Motor neuron (in vitro differentiated cells): ENCODE measurements at regions not wholly inside any gene's neighbourhood (a gene's known extent, or its start where the extent isn't known, plus 50 kb on each side); places are given as distances from the start of the nearest gene placed in this dataset.
"Not testable (repeated sequence)": the region's sequence is repeated elsewhere in the genome, so short reads cannot be mapped to it uniquely, and the experiment has no call there.

Experiments used
- ATAC-seq, 8 experiments: fragments of 200-7000 bp; cut with Tn5 transposase; replicated peaks in 6 of 8; 2 replicates each; pipeline ENCODE4 v1.8.0; 2021; ENCODE audit warnings: mild to moderate bottlenecking in 8 of 8, moderate library complexity in 8 of 8
- H3K27ac ChIP-seq, 2 donors: fragments of 250-450 bp; sonication (Bioruptor Pico); 2 replicates each; pipeline ENCODE4 v1.9.0; 2021; ENCODE audit warnings: antibody characterized with exemption in 2 of 2, mild to moderate bottlenecking in 2 of 2, moderate library complexity in 1 of 2
- H3K4me1 ChIP-seq, 2 donors: fragments of 250-450 bp; sonication (Bioruptor Pico); replicated peaks in 1 of 2; 2 replicates each; pipeline ENCODE4 v1.6.1; 2021; ENCODE audit warnings: antibody characterized with exemption in 2 of 2, mild to moderate bottlenecking in 2 of 2, moderate library complexity in 1 of 2
- H3K4me3 ChIP-seq, 5 donors: fragments of 250-450 bp; sonication (Bioruptor Pico); 2 replicates each; pipeline ENCODE4 v1.9.0; 2021; ENCODE audit warnings: antibody characterized with exemption in 5 of 5, mild to moderate bottlenecking in 5 of 5, moderate library complexity in 4 of 5
- WGBS, 10 experiments: fragments of 450-650 bp; shearing (Covaris generic); methylation state at CpG; one replicate each; pipeline ENCODE4 v1.0.0; 2022; 5-methylcytosine and 5-hydroxymethylcytosine counted together
- in situ Hi-C, 9 experiments: fragments of 400-800 bp; cut with MboI; loops; one replicate each; pipeline ENCODE4 v1.15.0; 2021; ENCODE audit warnings: low sequenced_read_pairs in 9 of 9, low pct_unique_long_range_greater_than_20kb in 2 of 9; ENCODE audit not compliant: unreplicated experiment in 9 of 9

GRCh38 chr5:159788835-159789331, 127.4 kb upstream of the ADRA1B start:
- 95% methylated on average over 3 of the region's 5 CpGs; no CpG with 5 or more reads in 9 of the 10 experiments for WGBS, 10 experiments

GRCh38 chr5:159792180-159792579, 124.1 kb upstream of the ADRA1B start:
- in situ Hi-C loops: no loop called here
- WGBS, 10 experiments: 47 to 100% (median 80%) methylated on average over 1 to 2 of the region's 2 CpGs; no CpG with 5 or more reads in 2 of the 10 experiments
- ATAC-seq: no peak

More at GRCh38 chr5:159788835-159789331, 127.4 kb upstream of the ADRA1B start:
- Histone ChIP-seq H3K4me1 (no peaks in the 10 kb centered on the region), H3K27ac (no peak overlapping the region), H3K4me3 (no peak overlapping the region)
- no peak for ATAC-seq
- in situ Hi-C loops: no loop called here

DNA sequence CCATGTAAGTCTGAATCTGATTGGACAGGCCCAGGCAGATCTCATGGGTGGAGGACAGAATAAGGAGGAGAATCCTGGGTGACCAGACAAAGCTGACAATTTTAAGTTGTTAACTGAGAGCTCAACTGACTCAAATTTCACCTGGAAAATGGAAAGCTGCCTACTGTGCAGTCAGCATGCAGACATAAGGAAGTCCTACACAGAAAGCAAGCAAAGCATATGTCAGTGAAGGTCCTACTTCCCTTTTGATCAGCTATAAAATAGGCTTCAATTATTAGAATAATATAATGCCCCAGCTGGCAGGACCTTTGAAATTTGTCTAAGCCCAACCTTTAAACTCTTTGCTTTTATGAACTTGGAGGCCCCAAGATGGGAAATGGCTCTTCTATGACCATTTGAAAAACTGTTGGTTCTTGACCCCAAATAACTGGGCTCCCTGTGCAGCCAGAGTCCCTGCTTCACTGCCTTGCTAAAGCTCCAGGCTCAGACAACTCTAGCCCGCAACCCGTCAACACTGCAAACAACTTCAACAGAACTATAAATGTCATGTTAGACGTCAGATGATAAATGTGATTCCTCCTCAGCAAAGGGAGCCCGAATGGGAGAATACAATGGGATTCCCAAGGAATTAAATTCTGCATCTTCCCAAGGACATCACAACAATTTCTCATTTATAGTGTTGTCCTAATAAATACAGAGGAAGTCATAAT, 118.9 kb upstream of the ADRA1B start:
- ATAC-seq: peak in 2 of 8 experiments; percentile 27 to 34
- Histone ChIP-seq H3K4me1 (peaks cover 0 to 4% of the 10 kb centered on the region in 2 donors), H3K4me3 (no peak overlapping the region), H3K27ac (no peak overlapping the region)
- 40 to 88% (median 75%) methylated on average over 1 to 4 of the region's 4 CpGs; no CpG with 5 or more reads in 2 of the 10 experiments for WGBS, 10 experiments
- in situ Hi-C loops: no loop called here

More at GRCh38 chr5:159792180-159792579, 124.1 kb upstream of the ADRA1B start:
- H3K4me3 ChIP-seq: no peak overlapping the region
- H3K27ac ChIP-seq: no peak overlapping the region
- H3K4me1 ChIP-seq: peaks cover 0 to under 1% of the 10 kb centered on the region in 2 donors

DNA sequence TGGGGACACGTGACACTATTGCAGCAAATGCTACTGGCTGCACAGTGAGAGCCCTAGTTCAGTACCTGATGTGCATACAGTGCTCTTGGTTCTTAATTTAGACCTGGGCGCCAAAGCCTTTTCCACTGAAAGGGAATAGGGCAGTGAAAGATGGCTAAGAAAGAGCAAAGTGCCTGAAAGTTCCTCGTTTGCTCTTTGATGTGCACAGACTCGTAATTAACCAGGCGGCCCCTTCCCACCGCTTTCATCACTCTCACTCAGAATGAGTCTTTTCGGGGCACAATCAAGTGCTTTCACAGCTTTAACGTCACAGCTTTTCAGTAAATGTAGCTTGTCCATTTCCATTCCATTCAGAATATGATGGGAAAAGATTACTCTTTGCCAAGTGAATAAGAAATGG, 116.6 kb upstream of the ADRA1B start:
- Histone ChIP-seq H3K4me1 (peaks cover 0 to 4% of the 10 kb centered on the region in 2 donors), H3K4me3 (no peak overlapping the region), H3K27ac (no peak overlapping the region)
- in situ Hi-C loops: no loop called here
- WGBS, 10 experiments: 39 to 83% (median 61%) methylated on average over 4 to 8 of the region's 8 CpGs; no CpG with 5 or more reads in 1 of the 10 experiments
- ATAC-seq: no peak

GRCh38 chr5:159800131-159800840, 116.0 kb upstream of the ADRA1B start:
- in situ Hi-C loops: no loop called here
- no peak overlapping the region for H3K4me3 ChIP-seq
- 62 to 100% (median 82%) methylated on average over 2 to 8 of the region's 8 CpGs for WGBS, 10 experiments
- peaks cover 0 to 4% of the 10 kb centered on the region in 2 donors for H3K4me1 ChIP-seq
- peak in 2 of 8 experiments; percentile 86 to 93 for ATAC-seq
- H3K27ac ChIP-seq: no peak overlapping the region

DNA sequence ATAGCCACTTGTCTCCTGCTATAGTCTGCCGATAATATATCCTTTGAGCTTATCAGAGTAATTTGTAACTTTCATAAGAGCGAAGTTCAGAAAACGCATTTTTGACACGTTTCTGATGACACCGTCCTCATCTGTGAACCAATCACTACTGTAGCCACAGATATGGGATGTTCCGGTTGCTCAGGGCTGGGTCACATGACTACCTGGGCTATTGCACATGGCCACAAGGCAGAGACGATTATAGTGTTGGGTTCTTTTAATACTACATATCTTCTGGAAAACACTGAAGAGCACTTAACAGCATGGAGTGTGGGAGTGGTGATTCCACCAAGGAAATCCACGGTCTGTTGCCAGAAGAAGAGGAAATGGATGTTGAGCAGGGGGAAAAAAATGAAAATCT, 115.0 kb upstream of the ADRA1B start:
- no peak overlapping the region for H3K27ac ChIP-seq
- H3K4me1 ChIP-seq: peaks cover 0 to 4% of the 10 kb centered on the region in 2 donors
- no peak overlapping the region for H3K4me3 ChIP-seq
- no peak for ATAC-seq
- WGBS, 10 experiments: 90 to 100% (median 96%) methylated on average over 1 to 8 of the region's 8 CpGs; no CpG with 5 or more reads in 3 of the 10 experiments
- in situ Hi-C loops: no loop called here

DNA sequence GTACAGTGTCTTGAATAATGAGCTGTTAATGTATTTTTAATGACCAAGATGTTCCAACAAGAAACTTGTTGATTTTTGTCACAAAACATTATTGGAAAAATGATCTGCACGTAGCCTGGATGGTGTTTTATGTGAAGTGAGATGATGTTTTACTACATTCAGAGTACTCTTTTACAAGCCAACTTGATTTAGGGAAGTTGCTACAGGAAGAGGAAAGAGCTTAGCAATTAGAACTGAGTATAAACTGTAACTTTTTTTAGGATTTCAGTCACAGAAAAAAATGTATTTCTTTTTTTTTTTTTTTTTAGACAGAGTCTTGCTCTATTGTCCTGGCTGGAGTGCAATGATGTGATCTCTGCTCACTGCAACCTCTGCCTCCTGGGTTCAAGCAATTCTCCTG, 113.6 kb upstream of the ADRA1B start:
- Histone ChIP-seq H3K27ac (no peak overlapping the region), H3K4me3 (no peak overlapping the region), H3K4me1 (no peaks in the 10 kb centered on the region)
- in situ Hi-C loops: no loop called here
- 73 to 100% (median 89%) methylated on average over 1 of the region's 1 CpG; no CpG with 5 or more reads in 2 of the 10 experiments for WGBS, 10 experiments
- no peak for ATAC-seq

DNA sequence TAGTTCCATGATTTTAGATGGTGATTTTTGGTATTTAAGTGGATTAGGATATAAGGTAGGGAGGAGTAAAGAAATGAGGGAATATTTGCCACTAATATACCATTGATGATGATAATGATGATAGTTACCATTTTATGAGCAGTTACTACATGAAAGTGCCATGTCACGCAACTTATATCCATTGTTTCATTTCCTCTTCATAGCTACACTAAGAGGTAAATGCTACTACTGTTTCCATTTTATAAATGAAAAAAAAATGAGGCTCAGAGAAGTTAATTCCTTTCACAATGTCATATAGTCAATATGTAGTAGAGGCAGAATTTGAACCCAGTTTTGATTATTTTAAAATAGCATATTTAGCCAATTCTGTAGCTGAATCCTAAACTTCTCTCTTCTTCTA, 112.2 kb upstream of the ADRA1B start:
- Histone ChIP-seq H3K4me1 (no peaks in the 10 kb centered on the region), H3K4me3 (no peak overlapping the region), H3K27ac (no peak overlapping the region)
- no peak for ATAC-seq
- in situ Hi-C loops: no loop called here
- WGBS, 10 experiments: 50 to 100% (median 100%) methylated on average over 1 of the region's 1 CpG; no CpG with 5 or more reads in 1 of the 10 experiments

GRCh38 chr5:159805021-159805420, 111.3 kb upstream of the ADRA1B start:
- 0 to 100% (median 91%) methylated on average over 1 to 2 of the region's 2 CpGs for WGBS, 10 experiments
- Histone ChIP-seq H3K4me3 (no peak overlapping the region), H3K4me1 (no peaks in the 10 kb centered on the region), H3K27ac (no peak overlapping the region)
- no peak for ATAC-seq
- in situ Hi-C loops: no loop called here

- ATAC-seq, H3K27ac ChIP-seq, H3K4me3 ChIP-seq, in situ Hi-C loops, H3K4me1 ChIP-seq: not testable (repeated sequence)
- 80 to 100% (median 100%) methylated on average over 1 to 3 of the region's 3 CpGs; no CpG with 5 or more reads in 3 of the 10 experiments for WGBS, 10 experiments
Measured at GRCh38 chr5:159807135-159807534, 109.1 kb upstream of the ADRA1B start.

- no peak for ATAC-seq
- Histone ChIP-seq H3K27ac (no peak overlapping the region), H3K4me1 (no peaks in the 10 kb centered on the region), H3K4me3 (no peak overlapping the region)
- WGBS, 10 experiments: 0 to 90% (median 72%) methylated on average over 1 to 2 of the region's 2 CpGs
- in situ Hi-C loops: no loop called here
Measured at GRCh38 chr5:159807586-159807985, 108.7 kb upstream of the ADRA1B start.

GRCh38 chr5:159811712-159812111, 104.6 kb upstream of the ADRA1B start:
- in situ Hi-C loops: no loop called here
- no peak for ATAC-seq
- Histone ChIP-seq H3K27ac (no peak overlapping the region), H3K4me3 (no peak overlapping the region), H3K4me1 (no peaks in the 10 kb centered on the region)
- WGBS, 10 experiments: 74 to 100% (median 82%) methylated on average over 2 of the region's 2 CpGs; no CpG with 5 or more reads in 5 of the 10 experiments

GRCh38 chr5:159812759-159813158, 103.5 kb upstream of the ADRA1B start:
- in situ Hi-C loops: not testable (repeated sequence)
- 0 to 100% (median 93%) methylated on average over 1 to 3 of the region's 3 CpGs; no CpG with 5 or more reads in 2 of the 10 experiments for WGBS, 10 experiments

More at GRCh38 chr5:159812759-159813158, 103.5 kb upstream of the ADRA1B start:
- not testable (repeated sequence) for H3K4me3 ChIP-seq, ATAC-seq, H3K4me1 ChIP-seq, H3K27ac ChIP-seq
